HG03378 (cell line): ENCODE measurements at regions not wholly inside any gene's neighbourhood (a gene's known extent, or its start where the extent isn't known, plus 50 kb on each side); places are given as distances from the start of the nearest gene placed in this dataset.

Experiments used
- ATAC-seq: cut with Tn5 transposase; IDR thresholded peaks from one replicate; pipeline ENCODE4 v1.9.1; 2021; ENCODE audit warnings: mild to moderate bottlenecking, moderate library complexity; ENCODE audit not compliant: unreplicated experiment

- ATAC-seq, result no peak
Observed at GRCh38 chr15:88403351-88403791, 63.8 kb downstream of the MRPL46 start.

- ATAC-seq, result no peak
Observed at GRCh38 chr15:88401996-88402656, 65.1 kb downstream of the MRPL46 start.

GRCh38 chr15:88401251-88401995, 65.8 kb downstream of the MRPL46 start:
- no peak for ATAC-seq

GRCh38 chr15:88400591-88401250, 66.5 kb downstream of the MRPL46 start:
- no peak for ATAC-seq

GRCh38 chr15:88400084-88400483, 67.1 kb downstream of the MRPL46 start:
- ATAC-seq, result no peak

- no peak for ATAC-seq
Observed at GRCh38 chr15:88399021-88399685, 68.0 kb downstream of the MRPL46 start.

- ATAC-seq, result no peak
Observed at GRCh38 chr15:88398011-88398410, 69.2 kb downstream of the MRPL46 start.

GRCh38 chr15:88397506-88397905, 69.7 kb downstream of the MRPL46 start:
- no peak for ATAC-seq

GRCh38 chr15:88395872-88396781, 71.1 kb downstream of the MRPL46 start:
- ATAC-seq, result no peak

- no peak for ATAC-seq
Observed at GRCh38 chr15:88395241-88395640, 71.9 kb downstream of the MRPL46 start.

GRCh38 chr15:88394553-88395145, 72.5 kb downstream of the MRPL46 start:
- ATAC-seq, result no peak

- no peak for ATAC-seq
Observed at GRCh38 chr15:88393719-88394519, 73.3 kb downstream of the MRPL46 start.

- ATAC-seq, result no peak
Observed at GRCh38 chr15:88391700-88392099, 75.5 kb downstream of the MRPL46 start.

GRCh38 chr15:88391006-88391405, 76.2 kb downstream of the MRPL46 start:
- no peak for ATAC-seq

GRCh38 chr15:88390164-88390901, 76.9 kb downstream of the MRPL46 start:
- no peak for ATAC-seq

GRCh38 chr15:88389120-88389519, 78.1 kb downstream of the MRPL46 start:
- no peak for ATAC-seq

GRCh38 chr15:88388686-88389085, 78.5 kb downstream of the MRPL46 start:
- ATAC-seq, result no peak

- ATAC-seq, result no peak
Observed at GRCh38 chr15:88385078-88385700, 82.0 kb downstream of the MRPL46 start.
